ENCODE measurements at regions not wholly inside any gene's neighbourhood (a gene's known extent, or its start where the extent isn't known, plus 50 kb on each side); places are given as distances from the start of the nearest gene placed in this dataset.

- no peaks in the 10 kb centered on the region for H3K27me3 ChIP-seq (ENCODE audit: insufficient read depth, low read length)
These were observed 60.0 kb downstream of the NRN1 start for GRCh38 chr6:5946701-5947100.

GRCh38 chr6:5946181-5946580 is 60.5 kb downstream of the NRN1 start:
- no peaks in the 10 kb centered on the region for H3K4me1 ChIP-seq (ENCODE audit: insufficient read depth, low read length)
- no peaks in the 10 kb centered on the region for H3K9me3 ChIP-seq (ENCODE audit: low read depth, low read length)
- H3K4me3 ChIP-seq (ENCODE audit: low read length), result no peak overlapping the region
- H3K27me3 ChIP-seq (ENCODE audit: insufficient read depth, low read length), result no peaks in the 10 kb centered on the region

More at GRCh38 chr6:5946701-5947100, 60.0 kb downstream of the NRN1 start:
- H3K4me3 ChIP-seq (ENCODE audit: low read length), result no peak overlapping the region
- H3K4me1 ChIP-seq (ENCODE audit: insufficient read depth, low read length), result no peaks in the 10 kb centered on the region
- no peaks in the 10 kb centered on the region for H3K9me3 ChIP-seq (ENCODE audit: low read depth, low read length)

GRCh38 chr6:5943591-5943990 is 63.1 kb downstream of the NRN1 start:
- H3K9me3 ChIP-seq (ENCODE audit: low read depth, low read length), result no peaks in the 10 kb centered on the region
- H3K4me1 ChIP-seq (ENCODE audit: insufficient read depth, low read length), result no peaks in the 10 kb centered on the region
- H3K27me3 ChIP-seq (ENCODE audit: insufficient read depth, low read length), result no peaks in the 10 kb centered on the region
- no peak overlapping the region for H3K4me3 ChIP-seq (ENCODE audit: low read length)

- H3K9me3 ChIP-seq (ENCODE audit: low read depth, low read length), result no peaks in the 10 kb centered on the region
- no peaks in the 10 kb centered on the region for H3K4me1 ChIP-seq (ENCODE audit: insufficient read depth, low read length)
- no peaks in the 10 kb centered on the region for H3K27me3 ChIP-seq (ENCODE audit: insufficient read depth, low read length)
- no peak overlapping the region for H3K4me3 ChIP-seq (ENCODE audit: low read length)
These were observed 64.1 kb downstream of the NRN1 start for GRCh38 chr6:5942591-5942990.

- H3K4me1 ChIP-seq (ENCODE audit: insufficient read depth, low read length), result no peaks in the 10 kb centered on the region
- H3K4me3 ChIP-seq (ENCODE audit: low read length), result no peak overlapping the region
- H3K27me3 ChIP-seq (ENCODE audit: insufficient read depth, low read length), result no peaks in the 10 kb centered on the region
- no peaks in the 10 kb centered on the region for H3K9me3 ChIP-seq (ENCODE audit: low read depth, low read length)
These were observed 65.5 kb downstream of the NRN1 start for GRCh38 chr6:5941188-5941587.

GRCh38 chr6:5938934-5939333 is 67.8 kb downstream of the NRN1 start:
- H3K4me1 ChIP-seq (ENCODE audit: insufficient read depth, low read length), result no peaks in the 10 kb centered on the region
- no peaks in the 10 kb centered on the region for H3K9me3 ChIP-seq (ENCODE audit: low read depth, low read length)
- H3K4me3 ChIP-seq (ENCODE audit: low read length), result no peak overlapping the region
- peaks cover 11% of the 10 kb centered on the region for H3K27me3 ChIP-seq (ENCODE audit: insufficient read depth, low read length)

- Histone ChIP-seq H3K4me1 (ENCODE audit: insufficient read depth, low read length) (no peaks in the 10 kb centered on the region), H3K27me3 (ENCODE audit: insufficient read depth, low read length) (peaks cover 11% of the 10 kb centered on the region), H3K9me3 (ENCODE audit: low read depth, low read length) (no peaks in the 10 kb centered on the region), H3K4me3 (ENCODE audit: low read length) (no peak overlapping the region)
These were observed 68.6 kb downstream of the NRN1 start for GRCh38 chr6:5937936-5938706.

- Histone ChIP-seq H3K4me3 (ENCODE audit: low read length) (no peak overlapping the region), H3K4me1 (ENCODE audit: insufficient read depth, low read length) (no peaks in the 10 kb centered on the region), H3K9me3 (ENCODE audit: low read depth, low read length) (no peaks in the 10 kb centered on the region), H3K27me3 (ENCODE audit: insufficient read depth, low read length) (peaks cover 13% of the 10 kb centered on the region)
These were observed 69.4 kb downstream of the NRN1 start for GRCh38 chr6:5937169-5937909.

- H3K4me1 ChIP-seq (ENCODE audit: insufficient read depth, low read length), result no peaks in the 10 kb centered on the region
- no peaks in the 10 kb centered on the region for H3K9me3 ChIP-seq (ENCODE audit: low read depth, low read length)
- H3K27me3 ChIP-seq (ENCODE audit: insufficient read depth, low read length), result peaks cover 19% of the 10 kb centered on the region
- no peak overlapping the region for H3K4me3 ChIP-seq (ENCODE audit: low read length)
These were observed 70.1 kb downstream of the NRN1 start for GRCh38 chr6:5936631-5937030.

GRCh38 chr6:5936140-5936539 is 70.6 kb downstream of the NRN1 start:
- Histone ChIP-seq H3K4me1 (ENCODE audit: insufficient read depth, low read length) (no peaks in the 10 kb centered on the region), H3K9me3 (ENCODE audit: low read depth, low read length) (no peaks in the 10 kb centered on the region), H3K27me3 (ENCODE audit: insufficient read depth, low read length) (peaks cover 19% of the 10 kb centered on the region), H3K4me3 (ENCODE audit: low read length) (no peak overlapping the region)

GRCh38 chr6:5930968-5931367 is 75.8 kb downstream of the NRN1 start:
- H3K4me3 ChIP-seq (ENCODE audit: low read length), result no peak overlapping the region
- no peaks in the 10 kb centered on the region for H3K4me1 ChIP-seq (ENCODE audit: insufficient read depth, low read length)
- no peaks in the 10 kb centered on the region for H3K9me3 ChIP-seq (ENCODE audit: low read depth, low read length)

GRCh38 chr6:5930143-5930770 is 76.5 kb downstream of the NRN1 start:
- Histone ChIP-seq H3K4me3 (ENCODE audit: low read length) (no peak overlapping the region), H3K9me3 (ENCODE audit: low read depth, low read length) (no peaks in the 10 kb centered on the region), H3K4me1 (ENCODE audit: insufficient read depth, low read length) (no peaks in the 10 kb centered on the region), H3K27me3 (ENCODE audit: insufficient read depth, low read length) (peaks cover 16% of the 10 kb centered on the region)

More at GRCh38 chr6:5930968-5931367, 75.8 kb downstream of the NRN1 start:
- peaks cover 19% of the 10 kb centered on the region for H3K27me3 ChIP-seq (ENCODE audit: insufficient read depth, low read length)

GRCh38 chr6:5923840-5924239 is 82.9 kb downstream of the NRN1 start:
- peaks cover 10% of the 10 kb centered on the region for H3K9me3 ChIP-seq (ENCODE audit: low read depth, low read length)
- H3K4me3 ChIP-seq (ENCODE audit: low read length), result no peak overlapping the region
- peaks cover 15% of the 10 kb centered on the region for H3K27me3 ChIP-seq (ENCODE audit: insufficient read depth, low read length)
- H3K4me1 ChIP-seq (ENCODE audit: insufficient read depth, low read length), result no peaks in the 10 kb centered on the region

- Histone ChIP-seq H3K4me1 (ENCODE audit: insufficient read depth, low read length) (no peaks in the 10 kb centered on the region), H3K9me3 (ENCODE audit: low read depth, low read length) (peaks cover 10% of the 10 kb centered on the region), H3K27me3 (ENCODE audit: insufficient read depth, low read length) (peaks cover 17% of the 10 kb centered on the region), H3K4me3 (ENCODE audit: low read length) (no peak overlapping the region)
These were observed 84.5 kb downstream of the NRN1 start for GRCh38 chr6:5922230-5922629.

- H3K4me1 ChIP-seq (ENCODE audit: insufficient read depth, low read length), result no peaks in the 10 kb centered on the region
- no peaks in the 10 kb centered on the region for H3K27me3 ChIP-seq (ENCODE audit: insufficient read depth, low read length)
- no peak overlapping the region for H3K4me3 ChIP-seq (ENCODE audit: low read length)
- H3K9me3 ChIP-seq (ENCODE audit: low read depth, low read length), result no peaks in the 10 kb centered on the region
These were observed 97.0 kb downstream of the NRN1 start for GRCh38 chr6:5909721-5910120.

All from mononuclear cell (primary cell).